NCI-H146 (cell line): ENCODE measurements at regions not wholly inside any gene's neighbourhood (a gene's known extent, or its start where the extent isn't known, plus 50 kb on each side); places are given as distances from the start of the nearest gene placed in this dataset.

Source experiments
- DNase-seq: peaks from one replicate; lab custom pipeline; 2025; lab: John Stamatoyannopoulos, UW

DNA sequence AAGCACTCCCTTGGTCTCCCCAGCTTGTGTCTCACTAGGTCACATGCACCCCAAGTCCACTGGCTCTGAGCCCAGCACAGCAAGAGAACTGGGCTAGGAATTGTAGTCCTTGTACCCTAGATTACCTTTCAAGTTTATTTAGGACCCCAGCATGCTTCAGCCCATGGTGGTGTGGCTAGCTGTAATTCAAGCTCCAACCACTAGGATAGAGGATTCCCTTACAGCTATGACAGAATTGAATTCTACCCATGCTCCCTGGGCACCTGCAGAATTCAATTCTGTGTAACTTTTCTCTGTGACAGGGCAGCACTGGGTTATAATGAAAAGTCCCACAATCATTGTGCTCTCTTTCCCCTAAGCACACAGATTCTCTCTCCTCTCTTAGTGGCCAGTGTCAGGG, 253.8 kb upstream of the DMD start:
- DNase-seq: no peak

- no peak for DNase-seq
Observed at GRCh38 chrX:33457102-33457501, 245.8 kb upstream of the DMD start.

GRCh38 chrX:33447285-33447684, 235.9 kb upstream of the DMD start:
- no peak for DNase-seq

DNA sequence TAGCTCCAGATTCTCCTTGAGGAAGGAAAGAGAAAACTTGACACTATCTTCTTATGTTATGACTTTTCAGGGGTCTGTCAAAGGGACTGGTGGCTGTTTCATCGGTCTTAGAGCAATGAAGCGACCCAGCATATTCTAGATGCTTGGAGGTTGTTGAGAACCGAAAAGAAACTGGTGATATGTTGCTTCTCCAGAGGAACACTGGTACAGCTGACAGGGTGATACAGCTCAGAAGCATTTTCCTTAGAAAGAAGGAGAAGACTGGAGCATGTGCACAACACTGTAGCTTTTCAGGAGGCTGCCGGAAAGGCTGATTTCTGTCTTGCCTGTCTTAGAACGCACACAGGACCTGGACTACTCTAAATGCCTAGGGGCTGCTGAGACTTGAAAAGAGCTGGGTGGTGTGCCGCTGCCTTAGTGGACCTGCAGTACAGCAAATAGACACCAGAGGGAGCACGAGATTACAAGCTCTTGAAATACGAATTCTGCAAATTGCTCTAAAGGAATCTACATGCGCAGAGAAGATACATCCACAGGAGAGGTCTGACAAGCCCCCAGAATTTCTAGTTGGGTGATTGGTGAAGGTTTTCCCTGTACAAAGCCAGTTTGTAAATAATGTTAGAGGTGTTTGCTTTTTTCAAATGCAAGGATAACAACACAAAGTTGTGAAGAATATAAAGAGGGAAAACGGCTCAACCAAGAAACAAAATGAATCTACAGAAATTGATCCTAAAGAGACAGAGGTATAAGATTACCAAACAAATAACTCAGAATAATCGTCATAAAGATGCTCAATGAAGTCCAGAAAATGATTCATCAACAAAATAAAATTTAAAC, 223.1 kb upstream of the DMD start:
- DNase-seq: peak; percentile 8

DNA sequence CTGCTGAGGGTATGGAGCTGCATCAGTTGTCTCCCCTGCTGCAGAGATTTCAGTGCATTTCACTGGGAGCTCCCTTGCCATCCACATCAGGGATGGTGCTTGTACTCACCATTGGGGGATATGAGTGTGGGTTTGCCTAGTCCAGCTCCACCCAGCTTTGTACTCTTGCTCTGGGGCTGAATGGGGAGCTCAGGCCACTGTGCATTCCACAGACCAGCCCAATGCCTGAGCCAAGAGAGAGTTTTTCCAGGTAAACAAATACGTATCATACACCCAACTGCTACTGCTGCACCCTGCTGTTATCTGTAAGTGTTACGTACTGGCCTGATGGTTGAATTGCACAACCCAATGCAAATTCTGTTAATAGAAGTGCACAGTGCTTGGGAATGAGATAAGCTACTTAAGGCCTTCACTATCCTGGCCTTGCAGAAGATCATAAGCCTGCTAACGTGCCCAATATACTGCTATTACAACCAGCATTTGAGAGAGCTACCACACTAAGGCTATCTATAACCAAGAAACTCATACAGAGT, 205.0 kb upstream of the DMD start:
- no peak for DNase-seq

DNA sequence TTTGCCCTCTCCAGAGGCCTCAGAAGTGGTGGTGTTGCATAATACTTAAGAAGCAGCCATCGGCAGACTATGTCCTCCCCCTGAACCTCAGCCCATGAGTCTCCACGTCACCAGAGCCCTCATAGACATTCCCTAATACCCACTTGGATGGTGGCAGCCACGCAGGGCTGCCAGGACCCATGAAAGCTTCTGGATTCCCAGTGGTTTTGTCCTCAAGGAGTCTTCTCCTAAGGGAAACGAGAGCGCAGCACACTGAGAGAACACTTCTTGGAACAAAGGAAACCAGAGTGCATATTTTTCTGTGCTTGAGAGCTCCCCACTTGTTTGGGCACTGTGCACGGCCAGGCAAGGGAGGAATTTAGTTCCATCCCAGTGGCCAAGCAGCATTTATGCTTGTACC, 204.1 kb upstream of the DMD start:
- no peak for DNase-seq

GRCh38 chrX:33385546-33385945, 174.2 kb upstream of the DMD start:
- DNase-seq: no peak

DNA sequence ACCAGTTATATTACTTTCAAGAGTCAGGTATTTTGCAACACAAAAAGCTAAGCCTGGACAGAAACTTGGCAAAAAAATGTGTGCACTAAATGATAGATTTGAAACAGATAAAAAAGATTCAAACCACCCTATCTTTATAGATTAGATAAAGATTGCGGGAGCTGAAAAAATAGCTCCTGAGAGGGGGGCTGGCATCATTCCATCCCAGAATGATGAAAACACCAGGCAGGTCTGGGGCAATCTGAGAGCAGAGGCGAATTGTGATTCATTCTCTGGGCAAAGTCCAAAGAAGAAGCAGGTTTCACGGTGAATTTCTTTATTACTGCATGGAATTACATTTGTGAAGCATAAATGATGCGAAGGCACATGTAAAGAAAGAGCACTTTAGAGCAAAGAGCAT, 168.5 kb upstream of the DMD start:
- no peak for DNase-seq

DNA sequence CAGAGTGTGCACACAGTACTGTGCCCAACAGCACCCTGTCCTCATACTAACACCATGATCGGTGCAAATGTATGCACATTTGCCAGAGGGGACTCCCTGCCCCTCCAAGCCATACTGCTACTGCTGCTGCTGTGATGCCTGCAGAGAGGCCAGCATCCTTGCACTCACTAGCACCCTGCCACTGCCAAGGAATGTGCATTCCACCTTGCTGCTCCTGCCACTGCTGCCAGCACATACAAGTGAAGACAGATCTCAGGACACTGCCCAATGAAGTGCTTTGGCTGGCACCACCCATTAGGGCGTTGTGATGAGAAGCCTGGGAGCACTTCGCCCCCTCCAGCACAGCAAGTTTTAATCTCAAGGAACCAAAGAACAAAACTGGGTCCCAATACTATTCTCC, 146.3 kb upstream of the DMD start:
- DNase-seq: no peak

DNA sequence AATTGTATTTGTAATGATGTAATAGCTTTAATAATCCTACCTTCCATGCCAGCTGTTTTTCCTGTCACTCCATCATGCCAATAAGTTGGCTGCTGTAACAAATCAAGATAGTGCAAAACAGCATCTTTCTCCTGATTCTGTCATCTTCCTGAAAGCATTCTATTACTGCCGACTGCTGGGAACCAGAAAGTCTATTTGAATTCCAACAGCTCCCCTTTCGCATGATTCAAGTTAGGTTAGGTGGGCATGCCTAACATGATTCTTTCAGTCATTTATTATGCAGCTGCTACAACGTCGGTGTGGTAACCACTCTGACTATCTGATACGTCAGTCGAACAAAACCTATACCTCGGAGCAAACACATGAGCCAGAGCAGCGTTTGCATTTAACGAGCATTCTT, 127.9 kb upstream of the DMD start:
- DNase-seq: no peak

GRCh38 chrX:33336783-33337182, 125.4 kb upstream of the DMD start:
- DNase-seq: no peak

DNA sequence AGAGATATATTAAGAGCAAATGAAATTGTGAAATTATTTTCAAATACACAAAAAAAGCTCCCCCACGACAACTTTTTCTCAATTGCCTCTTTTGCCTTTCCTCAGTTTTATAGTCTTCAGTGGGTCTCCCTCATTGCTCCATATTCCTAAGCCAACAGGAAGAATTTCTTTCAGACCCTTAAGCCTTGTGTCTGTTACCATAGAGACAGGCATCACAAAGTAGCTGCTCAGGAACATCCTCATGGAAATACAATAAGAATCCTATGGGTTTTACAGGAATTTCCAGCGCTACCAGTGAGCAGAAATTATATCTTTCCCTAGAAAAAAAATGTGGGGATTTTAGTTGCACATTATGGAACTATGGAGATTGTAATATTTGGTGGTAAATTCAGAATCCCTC, 121.9 kb upstream of the DMD start:
- DNase-seq: no peak

GRCh38 chrX:33330798-33331197, 119.4 kb upstream of the DMD start:
- DNase-seq: no peak

- no peak for DNase-seq
Observed at GRCh38 chrX:33324099-33324498, 112.8 kb upstream of the DMD start.

DNA sequence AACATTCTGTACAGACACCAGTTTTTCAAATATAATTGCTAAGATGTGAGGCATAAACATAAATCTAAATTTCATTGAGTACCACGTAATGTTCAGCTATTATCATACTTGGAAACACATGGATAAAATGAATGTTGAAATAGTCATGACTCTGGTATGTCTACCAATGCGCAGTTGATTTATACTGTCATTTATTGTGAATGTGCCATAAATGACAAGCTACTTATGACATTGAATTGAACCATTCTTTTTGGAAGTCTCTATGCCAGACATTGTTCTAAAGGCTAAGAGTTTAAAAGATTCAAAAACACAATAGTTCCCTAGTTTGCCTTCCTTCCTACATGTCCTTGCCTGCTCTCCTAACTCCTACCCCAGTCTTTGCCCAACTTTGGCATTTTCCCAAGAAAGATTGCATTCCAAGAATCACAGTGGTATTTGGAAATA, 96.6 kb upstream of the DMD start:
- DNase-seq: no peak

GRCh38 chrX:33298622-33299021, 87.3 kb upstream of the DMD start:
- no peak for DNase-seq

DNA sequence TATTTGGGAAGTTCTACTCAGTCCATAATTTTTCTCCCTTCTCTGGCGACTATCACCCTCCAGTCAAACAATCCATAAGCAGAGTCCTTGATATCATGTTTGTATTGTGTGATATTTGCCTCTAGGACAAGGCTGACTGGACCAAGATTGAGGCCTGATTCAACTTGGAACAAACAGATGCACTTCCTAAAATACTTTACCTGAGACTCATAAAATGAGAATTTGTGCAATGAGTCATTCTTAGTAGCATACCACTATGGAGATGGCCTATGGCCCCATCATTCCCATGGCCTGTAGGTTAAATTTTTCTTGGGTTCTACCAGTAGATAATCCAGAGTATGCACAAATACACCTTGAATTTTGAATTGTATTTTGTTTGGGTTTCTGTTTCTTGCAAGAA, 74.2 kb upstream of the DMD start:
- DNase-seq: no peak

GRCh38 chrX:33277046-33277445, 65.7 kb upstream of the DMD start:
- DNase-seq: no peak

DNA sequence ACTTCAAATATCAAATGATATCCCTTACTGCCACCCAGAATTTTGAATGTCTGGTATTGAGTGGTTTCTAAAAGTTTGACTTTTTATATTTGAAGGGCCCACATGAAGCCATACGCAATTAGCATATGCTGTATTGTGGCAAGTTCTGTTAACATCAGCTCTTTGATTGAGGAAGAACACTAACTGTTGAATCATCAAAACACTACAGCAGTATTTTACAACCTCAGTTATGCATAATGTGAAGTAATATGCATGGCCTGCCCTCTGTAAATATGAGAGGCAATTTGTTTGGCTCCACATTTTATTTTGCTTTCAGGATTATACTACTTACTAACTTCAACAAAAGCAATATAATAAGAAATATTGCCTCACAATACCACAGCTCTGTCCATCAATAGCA, 62.2 kb upstream of the DMD start:
- DNase-seq: no peak

GRCh38 chrX:33272986-33273385, 61.6 kb upstream of the DMD start:
- DNase-seq: no peak
